GM21381 (cell line): ENCODE measurements at regions not wholly inside any gene's neighbourhood (a gene's known extent, or its start where the extent isn't known, plus 50 kb on each side); places are given as distances from the start of the nearest gene placed in this dataset.

ENCODE experiments used
- ATAC-seq: cut with Tn5 transposase; IDR thresholded peaks from one replicate; pipeline ENCODE4 v1.9.1; 2021; ENCODE audit warnings: mild to moderate bottlenecking, moderate library complexity; ENCODE audit not compliant: unreplicated experiment

DNA sequence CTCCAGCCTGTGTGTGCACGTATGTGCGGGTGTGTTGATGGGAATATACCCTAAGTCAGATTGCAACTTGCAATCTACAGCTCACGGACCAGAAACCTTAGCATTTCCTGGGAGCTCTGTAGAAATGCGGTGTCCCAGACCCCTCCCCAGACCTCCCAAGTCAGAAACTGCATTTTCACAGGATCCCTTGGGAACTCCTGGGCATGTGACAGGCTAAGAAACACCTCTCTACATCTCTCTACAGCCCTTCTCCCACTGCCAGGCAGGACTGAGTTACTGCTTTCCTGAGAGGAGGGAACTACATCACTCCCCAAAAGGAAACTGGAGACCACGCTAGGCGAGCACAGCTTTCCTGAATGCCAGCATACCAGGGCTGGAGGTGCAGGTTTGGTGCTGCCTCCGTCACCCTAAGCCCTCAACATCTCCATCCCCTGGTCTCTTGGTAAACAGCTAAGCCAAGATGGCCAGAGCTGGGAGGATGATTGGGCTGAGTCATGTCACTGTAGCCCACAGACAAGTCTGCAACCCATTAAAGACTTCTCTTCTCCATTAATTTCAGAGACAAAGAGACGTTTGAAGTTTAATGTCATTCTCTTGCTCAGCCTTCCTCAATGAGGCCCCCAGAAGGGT is 194.4 kb downstream of the BMP7 start:
- no peak for ATAC-seq

DNA sequence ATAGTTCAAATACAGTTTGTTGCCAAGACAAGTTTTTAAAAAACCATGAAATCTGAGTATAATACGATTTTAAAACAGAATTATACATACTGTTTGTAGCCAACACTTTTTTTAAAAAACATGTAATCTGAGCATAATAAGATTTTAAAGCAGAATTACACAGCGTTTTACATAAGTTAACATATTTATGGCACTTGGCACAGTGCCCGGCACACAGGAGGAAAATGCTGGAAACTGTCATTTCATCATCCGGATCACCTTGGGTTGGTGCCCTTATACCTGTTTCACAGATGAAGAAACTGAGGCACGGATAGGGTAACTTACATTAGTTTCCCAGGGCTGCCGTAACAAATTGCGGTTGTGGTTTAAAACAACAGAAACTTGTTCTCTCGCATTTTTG is 193.0 kb downstream of the BMP7 start:
- ATAC-seq = no peak

- no peak for ATAC-seq
Observed at GRCh38 chr20:57074386-57074785, 192.1 kb downstream of the BMP7 start.

DNA sequence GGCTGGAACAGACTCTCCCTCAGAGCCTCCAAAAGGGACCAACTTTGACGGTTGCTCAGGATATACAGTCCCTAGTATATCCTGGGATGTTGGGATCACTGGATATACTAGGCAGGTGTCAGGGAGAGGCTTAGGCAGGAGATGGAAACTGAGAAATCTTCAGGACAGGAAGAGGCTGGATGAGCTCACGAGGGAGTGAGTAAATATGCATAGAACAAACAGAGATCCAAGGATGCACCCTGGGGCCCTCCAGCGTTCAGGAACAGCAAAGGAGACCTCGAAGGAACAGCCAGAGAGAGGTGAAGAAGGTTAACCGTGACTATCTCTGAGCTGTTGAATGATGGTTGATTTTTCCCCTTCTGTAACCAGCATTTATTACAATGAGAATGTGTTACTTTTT is 191.3 kb downstream of the BMP7 start:
- ATAC-seq = no peak

- no peak for ATAC-seq
Observed at GRCh38 chr20:57075603-57076002, 190.8 kb downstream of the BMP7 start.

DNA sequence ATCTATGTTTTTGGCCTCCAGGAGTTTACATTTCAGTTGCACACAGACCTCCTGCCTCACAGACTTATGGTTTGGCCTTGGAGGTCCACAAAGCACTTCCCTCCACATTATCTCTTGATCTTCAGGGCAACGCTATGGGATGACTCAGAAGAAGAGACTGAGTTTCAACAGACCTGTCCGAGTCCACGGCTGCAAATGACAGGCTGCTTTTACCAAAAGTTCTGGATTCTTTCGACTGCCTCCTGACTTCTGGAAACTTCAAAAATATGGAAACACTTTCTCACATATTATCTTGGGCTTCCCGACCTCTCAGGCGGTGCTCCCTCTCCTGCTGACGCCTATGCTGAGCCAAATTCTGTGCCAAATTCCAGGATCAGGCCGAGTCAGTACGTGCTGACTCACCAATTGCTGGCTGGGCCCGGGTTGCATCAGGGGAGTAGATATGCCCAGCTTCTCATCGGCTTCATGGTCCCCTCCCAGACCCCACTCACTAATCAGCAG is 190.2 kb downstream of the BMP7 start:
- no peak for ATAC-seq

DNA sequence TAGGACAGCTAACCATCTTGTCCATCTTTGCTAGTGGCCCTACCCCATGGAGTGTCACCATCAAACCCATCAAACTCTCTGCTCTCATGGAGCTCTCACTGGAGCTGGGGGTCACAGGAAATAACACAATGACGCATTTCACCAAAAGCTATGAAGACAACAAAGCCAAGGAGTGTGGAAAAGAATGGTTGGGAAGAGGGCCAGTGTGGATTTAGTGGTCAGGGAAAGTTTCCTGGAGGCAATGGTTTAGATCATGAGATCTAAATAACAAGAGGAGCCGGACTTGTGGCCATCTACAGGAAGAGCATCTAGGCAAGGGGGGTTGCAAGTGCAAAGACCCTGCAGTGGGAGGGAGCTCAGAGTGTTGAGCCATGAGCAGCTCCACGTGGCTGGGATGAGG is 189.5 kb downstream of the BMP7 start:
- no peak for ATAC-seq

GRCh38 chr20:57078116-57078515 is 188.3 kb downstream of the BMP7 start:
- no peak for ATAC-seq

GRCh38 chr20:57079031-57080005 is 187.1 kb downstream of the BMP7 start:
- no peak for ATAC-seq

GRCh38 chr20:57080796-57081195 is 185.6 kb downstream of the BMP7 start:
- ATAC-seq = no peak

DNA sequence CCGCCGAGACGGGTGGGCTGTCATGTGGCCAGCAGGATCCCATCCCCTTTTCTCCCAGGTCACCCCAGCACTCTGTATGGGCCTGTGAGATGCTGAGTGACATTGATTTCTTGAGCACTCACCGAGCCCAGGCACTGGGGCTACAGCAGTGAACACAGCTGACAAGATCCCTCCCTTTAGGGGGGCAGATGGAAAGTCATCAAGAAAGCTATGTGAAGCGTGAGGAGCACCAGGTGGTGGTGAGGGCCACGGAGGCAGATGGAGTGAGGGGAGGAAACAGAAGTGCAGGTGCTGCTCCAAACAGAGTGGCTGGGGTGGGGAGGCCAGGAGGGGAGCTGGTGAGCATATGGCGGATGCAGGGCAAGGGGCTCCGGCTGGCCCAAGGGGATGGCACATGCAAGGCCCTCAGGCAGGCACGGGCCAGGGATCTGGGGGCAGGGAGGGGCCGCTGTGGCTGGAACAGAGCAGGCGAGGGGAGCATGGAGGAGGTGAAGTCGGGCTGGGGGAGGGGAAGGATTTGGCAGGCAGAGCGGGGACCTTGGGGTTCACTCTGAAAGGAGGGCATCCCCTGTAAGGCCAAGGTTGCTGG is 184.0 kb downstream of the BMP7 start:
- no peak for ATAC-seq

GRCh38 chr20:57083072-57083471 is 183.4 kb downstream of the BMP7 start:
- ATAC-seq = no peak

- no peak for ATAC-seq
Observed at GRCh38 chr20:57086066-57086465, 180.4 kb downstream of the BMP7 start.

DNA sequence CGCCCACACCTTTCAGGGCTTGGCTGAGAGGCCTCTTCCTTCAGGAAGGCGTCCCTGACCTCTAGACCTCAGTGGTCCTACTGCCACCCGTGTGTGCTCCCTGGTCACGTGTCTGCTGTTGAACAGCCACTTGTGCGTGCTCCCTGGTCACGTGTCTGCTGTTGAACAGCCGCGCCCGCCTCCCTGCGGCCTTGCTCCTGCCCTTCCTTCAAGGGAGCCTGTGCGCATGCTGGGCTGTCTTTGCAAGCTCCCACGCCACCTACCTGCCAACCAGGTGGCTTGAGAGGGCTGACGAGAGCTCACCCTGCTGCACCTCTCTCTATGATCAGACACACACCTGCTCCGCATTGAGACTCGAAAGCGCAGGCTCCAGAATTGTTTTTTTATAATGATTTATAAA is 179.3 kb downstream of the BMP7 start:
- ATAC-seq = no peak

DNA sequence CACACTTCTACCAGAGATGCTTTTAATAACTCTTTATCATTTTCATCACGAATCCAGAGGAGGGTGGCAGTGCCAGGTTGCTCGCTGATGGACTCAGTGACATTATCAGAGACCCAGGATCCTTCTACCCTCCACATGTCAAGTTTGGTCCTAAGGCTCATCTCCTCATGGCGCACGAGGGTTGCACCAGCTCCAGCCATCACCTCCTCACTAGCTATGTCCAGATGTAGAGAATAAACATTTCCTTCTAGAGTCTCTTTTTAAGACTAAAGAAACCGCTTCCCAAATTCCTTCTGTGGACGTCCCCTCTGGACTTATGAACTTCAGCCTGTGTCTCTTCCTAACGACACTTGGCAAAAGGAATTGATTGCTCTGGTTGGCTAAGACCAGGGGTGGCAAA is 178.7 kb downstream of the BMP7 start:
- no peak for ATAC-seq

DNA sequence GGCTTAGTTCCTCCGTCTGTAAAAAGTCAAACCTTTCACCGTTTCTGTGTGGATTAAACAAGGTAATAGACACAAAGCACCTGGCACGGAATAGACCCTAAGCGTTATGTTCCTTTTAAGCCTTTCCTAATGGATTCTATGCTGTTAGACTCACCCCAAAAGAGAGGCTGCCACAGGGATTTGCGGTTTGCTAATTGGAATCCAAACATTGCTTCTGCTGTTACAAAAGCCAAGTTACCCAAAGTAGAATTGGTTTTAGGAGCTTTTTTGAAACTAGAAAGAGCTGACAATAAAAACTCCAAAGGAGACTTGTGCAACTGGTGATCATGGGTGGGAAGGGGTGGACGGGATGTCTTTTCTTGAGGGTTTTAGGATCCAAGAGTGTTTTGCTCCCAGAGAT is 178.0 kb downstream of the BMP7 start:
- ATAC-seq = no peak

- peak; percentile 63 for ATAC-seq
Observed at GRCh38 chr20:57089699-57090144, 176.7 kb downstream of the BMP7 start.

DNA sequence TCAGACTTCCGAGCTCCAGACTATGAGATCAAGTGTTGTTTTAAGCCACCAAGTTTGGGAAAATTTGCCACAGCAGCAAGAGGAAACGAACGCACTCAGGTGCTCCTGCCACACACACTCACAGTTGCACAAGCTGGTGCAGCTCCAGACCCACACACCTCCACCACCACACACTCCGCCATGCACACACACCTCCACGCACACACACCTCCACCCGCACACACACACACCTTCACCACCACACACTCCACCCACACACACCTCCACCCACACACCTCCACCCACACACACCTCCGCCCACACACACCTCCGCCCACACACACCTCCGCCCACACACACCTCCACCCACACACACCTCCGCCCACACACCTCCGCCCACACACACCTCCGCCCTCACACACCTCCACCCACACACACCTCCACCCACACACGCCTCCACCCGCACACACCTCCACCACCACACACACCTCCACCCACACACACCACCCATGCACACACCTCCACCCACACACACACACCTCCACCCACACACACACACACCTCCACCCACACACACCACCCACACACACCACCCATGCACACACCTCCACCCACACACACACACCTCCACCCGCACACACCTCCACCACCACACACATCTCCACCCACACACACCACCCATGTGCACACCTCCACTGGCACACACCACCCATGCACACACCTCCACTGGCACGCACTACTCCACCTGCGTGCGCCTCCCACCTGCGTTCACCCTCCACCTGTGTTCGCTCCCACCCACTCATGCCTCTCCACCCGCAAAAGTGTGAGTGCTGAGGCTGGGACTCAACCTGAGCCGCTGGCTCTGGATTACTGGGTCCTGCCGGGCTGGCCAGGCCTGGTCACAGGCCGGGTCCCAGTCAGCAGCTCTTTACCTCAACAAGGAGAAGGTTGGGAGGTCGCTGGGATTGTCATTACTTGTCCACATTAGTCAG is 175.6 kb downstream of the BMP7 start:
- no peak for ATAC-seq

GRCh38 chr20:57091748-57092111 is 174.7 kb downstream of the BMP7 start:
- ATAC-seq = no peak

DNA sequence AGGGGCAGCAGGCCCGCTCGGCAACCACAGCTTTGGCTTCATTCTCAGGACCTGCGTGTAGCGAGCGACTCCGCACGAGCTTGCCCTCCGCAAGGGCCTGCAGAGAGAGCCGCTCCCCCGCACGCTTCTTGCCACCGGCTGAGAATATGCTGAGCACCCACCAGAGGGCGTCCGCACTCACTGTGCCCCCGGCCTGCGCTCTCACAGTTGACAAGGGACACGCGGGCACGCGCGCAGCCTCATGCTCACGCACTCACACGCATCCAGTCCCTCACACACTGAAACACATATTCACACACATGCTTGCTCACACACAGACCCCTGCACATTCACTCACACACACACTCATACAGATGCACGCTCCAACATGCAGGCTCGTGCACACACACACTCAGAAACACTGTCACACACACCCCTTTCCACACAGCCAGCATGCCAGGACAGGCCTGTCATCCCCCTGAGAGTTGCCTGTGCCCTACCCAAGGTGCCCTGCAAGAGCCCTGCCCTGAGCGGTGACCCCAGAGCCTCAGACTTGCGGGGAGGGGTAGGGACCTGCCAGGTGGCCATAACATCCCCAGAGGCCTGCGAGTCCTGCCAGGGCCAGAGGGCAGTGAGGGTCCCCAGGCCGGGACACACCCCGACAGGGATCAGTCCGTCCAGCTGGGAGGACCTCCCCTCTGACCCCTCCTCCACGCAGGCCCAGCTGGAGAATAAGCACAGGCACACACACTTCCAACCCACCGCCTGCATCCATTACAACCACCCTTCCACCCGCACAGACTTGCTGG is 174.1 kb downstream of the BMP7 start:
- ATAC-seq = no peak
